Omental fat pad (tissue), 3 donors: ENCODE measurements at regions not wholly inside any gene's neighbourhood (a gene's known extent, or its start where the extent isn't known, plus 50 kb on each side); places are given as distances from the start of the nearest gene placed in this dataset.

Experiments used
- ATAC-seq: fragments of 150-250 bp; one replicate; pipeline ENCODE4 v1.9.1; 2016; ENCODE audit warnings: mild to moderate bottlenecking, moderate library complexity; ENCODE audit not compliant: low FRiP score
- DNase-seq: peaks from one replicate; pipeline ENCODE4 v3.0.0-alpha.2; 2019; ENCODE audit warnings: low spot score
- TF ChIP-seq, protein P1 (sequence below), 3 donors: fragments of 450-650 bp; IDR thresholded peaks; one replicate each; pipeline ENCODE4 v1.5.1; 2016 to 2017; ENCODE audit warnings: antibody characterized with exemption in 3 of 3, mild to moderate bottlenecking in 3 of 3, moderate library complexity in 2 of 3

DNA sequence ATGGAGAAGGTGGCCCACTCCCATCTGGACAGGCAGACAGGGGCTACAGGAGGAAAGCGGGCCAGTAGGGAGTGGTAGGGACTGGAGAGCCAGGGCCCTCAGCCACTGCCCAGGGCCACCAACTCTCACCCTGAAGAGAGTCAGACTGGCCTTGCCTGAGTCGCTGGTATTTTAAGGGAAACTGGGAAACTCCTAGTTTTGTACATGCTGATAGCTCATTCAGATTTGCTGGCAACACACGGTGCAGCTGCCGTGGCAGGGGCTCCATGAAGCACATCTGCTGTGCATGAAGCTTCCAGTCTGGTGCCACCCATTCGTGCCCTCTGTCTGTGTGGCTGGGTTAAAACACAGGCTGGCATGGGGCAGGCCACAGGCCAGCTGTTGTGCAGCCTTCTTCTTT is 137.3 kb upstream of the GLI2 start:
- DNase-seq (no peak), ATAC-seq (no peak)
- TF ChIP-seq, protein P1, sequence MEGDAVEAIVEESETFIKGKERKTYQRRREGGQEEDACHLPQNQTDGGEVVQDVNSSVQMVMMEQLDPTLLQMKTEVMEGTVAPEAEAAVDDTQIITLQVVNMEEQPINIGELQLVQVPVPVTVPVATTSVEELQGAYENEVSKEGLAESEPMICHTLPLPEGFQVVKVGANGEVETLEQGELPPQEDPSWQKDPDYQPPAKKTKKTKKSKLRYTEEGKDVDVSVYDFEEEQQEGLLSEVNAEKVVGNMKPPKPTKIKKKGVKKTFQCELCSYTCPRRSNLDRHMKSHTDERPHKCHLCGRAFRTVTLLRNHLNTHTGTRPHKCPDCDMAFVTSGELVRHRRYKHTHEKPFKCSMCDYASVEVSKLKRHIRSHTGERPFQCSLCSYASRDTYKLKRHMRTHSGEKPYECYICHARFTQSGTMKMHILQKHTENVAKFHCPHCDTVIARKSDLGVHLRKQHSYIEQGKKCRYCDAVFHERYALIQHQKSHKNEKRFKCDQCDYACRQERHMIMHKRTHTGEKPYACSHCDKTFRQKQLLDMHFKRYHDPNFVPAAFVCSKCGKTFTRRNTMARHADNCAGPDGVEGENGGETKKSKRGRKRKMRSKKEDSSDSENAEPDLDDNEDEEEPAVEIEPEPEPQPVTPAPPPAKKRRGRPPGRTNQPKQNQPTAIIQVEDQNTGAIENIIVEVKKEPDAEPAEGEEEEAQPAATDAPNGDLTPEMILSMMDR (IDR thresholded peaks at IDR 0.05): no peak

DNA sequence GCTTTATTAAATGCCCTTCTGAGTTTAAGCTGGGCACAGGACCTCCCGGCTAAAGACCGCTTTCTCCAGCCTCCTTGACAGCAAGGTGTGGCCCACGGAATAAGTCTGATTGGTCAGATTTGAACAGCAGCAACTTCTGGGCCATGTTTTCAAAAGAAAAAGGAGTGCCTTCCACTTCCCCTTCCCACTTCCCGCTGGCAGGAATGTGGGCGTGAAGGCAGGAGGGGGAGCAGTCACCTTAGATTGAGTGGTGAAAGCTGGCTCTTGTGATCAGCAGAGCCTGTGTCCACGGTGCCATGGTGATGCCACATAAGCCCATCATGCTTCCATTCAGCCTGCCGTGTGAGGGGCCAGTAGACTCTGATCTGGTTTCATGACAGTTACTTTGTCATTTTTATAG is 136.6 kb upstream of the GLI2 start:
- DNase-seq (no peak), ATAC-seq (no peak)
- TF ChIP-seq, protein P1 (IDR thresholded peaks at IDR 0.05): no peak

DNA sequence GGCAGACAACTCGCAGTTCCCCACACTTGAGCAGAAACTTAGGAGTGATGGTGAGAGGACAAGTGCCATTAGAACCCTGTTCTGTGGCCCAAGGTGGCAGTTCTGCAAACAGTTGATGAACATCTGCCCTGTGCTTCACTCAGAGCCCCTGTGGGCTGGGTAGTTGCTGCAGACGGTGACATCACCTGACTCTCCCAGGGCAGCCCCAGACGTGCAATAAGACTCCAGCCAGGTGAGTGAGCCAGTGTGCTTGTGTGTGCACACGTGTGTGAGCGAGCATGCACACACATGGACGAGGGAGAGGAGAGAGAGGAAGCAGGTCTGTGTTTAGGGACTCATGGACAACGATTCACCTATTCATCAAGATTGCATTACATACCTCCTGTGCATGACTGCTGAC is 136.0 kb upstream of the GLI2 start:
- ATAC-seq (no peak), DNase-seq (no peak)
- TF ChIP-seq, protein P1 (IDR thresholded peaks at IDR 0.05): no peak

DNA sequence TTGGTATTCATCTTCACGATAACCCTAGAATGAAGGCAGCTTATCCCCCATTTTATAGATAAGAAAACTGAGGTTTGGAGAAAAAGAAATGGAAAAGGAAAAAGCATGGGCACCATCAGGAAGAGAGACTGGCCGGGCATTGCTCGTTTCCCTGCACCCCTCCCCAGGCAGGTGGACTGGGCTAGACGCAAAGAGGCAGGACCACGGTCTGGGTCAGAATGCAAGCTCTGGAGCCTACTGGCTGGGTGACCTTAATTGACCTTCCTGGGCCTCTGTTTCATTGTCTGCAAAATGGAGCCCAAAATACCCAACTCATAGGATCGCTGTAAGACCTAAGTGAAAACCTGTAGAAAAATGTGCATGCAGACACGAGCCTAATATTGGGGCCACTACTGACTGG is 135.3 kb upstream of the GLI2 start:
- TF ChIP-seq, protein P1 (IDR thresholded peaks at IDR 0.05): no peak
- ATAC-seq (no peak), DNase-seq (no peak)

DNA sequence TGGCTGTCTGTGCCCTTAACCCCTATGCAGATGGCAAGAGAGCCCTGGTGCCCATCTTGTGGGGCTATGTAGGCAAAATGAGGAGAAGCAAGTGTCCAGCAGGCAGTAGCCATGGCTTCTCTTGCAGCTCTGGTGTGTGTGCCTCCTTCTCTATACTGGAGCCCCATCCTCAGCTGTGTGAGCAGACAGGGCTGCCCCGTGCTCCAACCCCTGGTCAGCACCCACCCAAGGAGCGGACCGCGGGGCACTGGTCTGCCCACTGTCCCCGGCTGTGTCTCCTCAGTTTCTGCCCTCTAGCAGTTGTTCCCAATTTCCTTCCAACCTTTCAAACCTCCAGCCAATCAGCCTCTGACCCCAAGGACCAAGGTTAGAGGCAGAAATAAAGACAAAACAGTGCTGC is 134.9 kb upstream of the GLI2 start:
- no peak for DNase-seq
- TF ChIP-seq, protein P1 (IDR thresholded peaks at IDR 0.05): no peak
- no peak for ATAC-seq

DNA sequence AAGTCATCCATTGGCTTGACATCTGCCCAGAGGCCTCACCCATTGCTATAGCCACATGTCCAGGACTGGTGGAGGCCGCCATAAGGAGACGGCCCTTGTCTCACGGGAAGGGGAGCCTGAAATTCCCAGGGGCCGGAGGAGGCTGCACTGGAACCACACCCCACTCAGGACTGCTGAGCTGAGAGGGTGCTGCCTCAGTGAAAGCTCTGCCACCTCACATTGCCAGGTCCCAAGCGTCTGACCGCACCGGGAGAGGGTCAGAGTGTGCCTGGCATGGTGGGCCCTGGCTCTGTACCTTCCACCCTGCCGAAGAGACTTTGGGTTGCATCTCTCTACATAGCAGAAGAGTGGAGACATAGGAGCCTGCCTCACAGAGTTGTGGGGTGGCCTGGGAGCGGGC is 134.1 kb upstream of the GLI2 start:
- ATAC-seq (no peak), DNase-seq (no peak)
- TF ChIP-seq, protein P1 (IDR thresholded peaks at IDR 0.05): no peak

DNA sequence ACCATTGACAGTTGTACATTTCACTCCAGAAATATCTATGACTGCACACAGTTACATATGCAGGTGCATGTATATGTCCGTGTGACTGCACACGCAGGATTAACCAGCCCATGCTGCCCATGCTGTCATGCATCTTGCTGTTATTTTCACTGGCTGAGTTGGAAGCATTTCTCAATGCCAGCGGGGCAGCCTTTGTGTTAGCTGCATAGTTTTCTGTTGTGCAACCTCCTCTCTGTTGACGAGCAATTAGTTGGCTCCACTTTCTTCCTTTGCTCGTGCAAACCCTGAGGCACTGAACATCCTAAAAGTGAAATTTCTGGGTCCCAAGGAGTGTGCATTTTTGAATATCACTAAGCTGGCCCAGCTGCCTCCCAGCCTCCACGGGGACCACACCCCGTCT is 133.4 kb upstream of the GLI2 start:
- DNase-seq (no peak), ATAC-seq (no peak)
- TF ChIP-seq, protein P1 (IDR thresholded peaks at IDR 0.05): no peak
